ENCODE measurements at regions not wholly inside any gene's neighbourhood (a gene's known extent, or its start where the extent isn't known, plus 50 kb on each side); places are given as distances from the start of the nearest gene placed in this dataset.

DNA sequence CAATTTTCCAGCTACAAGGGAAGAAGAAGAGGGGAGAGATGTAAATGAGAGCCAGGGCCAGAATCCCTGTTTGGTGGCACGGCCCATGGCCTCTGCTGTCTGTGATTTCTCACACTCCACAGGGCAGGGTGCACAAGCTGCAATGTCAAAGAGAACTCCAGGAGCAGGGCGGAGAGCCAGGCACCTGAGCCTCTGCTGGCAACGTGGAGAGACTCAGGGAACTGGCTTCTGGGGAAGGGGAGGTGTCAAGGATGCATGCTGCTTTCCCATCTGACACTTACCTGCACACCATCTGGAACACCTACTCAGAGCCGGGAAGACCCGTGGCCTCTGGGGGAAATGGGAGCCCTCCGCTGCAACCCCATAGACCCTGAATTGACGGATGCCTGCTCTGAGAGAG lies 507.5 kb upstream of the NR2F2 start:
- in situ Hi-C loops (cut with HindIII; ENCODE audit: low sequenced_read_pairs) = no loop called here

DNA sequence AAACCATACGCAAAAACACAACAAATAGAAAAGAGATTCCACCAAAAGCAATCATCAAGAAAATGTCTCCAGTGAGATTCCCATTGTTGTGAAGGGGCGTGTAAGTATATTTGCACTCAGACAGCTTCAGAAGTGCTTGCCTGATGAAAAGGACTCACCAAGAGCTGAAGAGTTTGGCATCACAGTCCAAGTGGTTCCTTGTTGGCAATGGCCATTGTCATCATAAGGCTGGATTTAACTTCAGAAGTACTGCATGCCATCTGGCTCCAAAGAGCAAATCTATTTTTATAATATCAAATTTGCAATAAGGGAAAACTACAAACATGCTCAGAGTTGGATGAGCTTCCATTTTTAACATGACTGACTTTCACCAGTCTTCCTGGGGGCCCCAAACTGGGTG lies 505.3 kb upstream of the NR2F2 start:
- in situ Hi-C loops (cut with HindIII; ENCODE audit: low sequenced_read_pairs) = no loop called here

DNA sequence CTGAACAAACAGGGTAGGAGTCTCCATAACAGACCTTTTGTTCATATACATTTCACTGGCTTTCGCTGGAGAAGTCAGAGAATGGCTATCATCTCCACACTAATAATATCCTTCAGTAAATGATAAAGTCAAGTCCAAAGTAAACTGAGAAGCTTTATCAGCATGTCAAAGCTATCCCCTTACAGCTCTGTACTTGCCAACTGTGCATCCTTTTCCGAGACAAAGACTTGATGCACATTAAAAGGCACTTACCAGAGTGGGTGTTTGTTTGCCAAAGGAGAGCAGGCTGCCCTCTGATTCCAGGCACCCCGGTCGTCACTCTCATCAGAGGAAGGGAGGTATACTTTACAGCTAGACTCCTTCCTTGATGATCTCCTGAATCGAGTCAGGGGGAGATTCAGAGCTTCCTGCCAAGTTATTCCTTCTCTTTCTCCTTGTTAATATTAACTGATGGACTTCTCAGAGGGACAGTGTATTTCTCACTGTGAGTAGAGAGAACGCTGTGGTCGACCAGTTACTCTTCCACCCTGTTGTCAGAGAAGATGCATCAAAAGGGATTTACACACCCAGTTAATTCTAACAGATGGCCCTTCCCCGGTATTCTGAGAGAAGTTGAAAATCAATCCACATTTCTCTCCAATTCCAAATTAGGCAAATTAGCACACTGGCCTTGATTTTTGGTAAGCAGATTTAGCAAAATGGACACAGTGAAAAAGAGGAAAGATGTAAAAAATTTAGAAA lies 504.7 kb upstream of the NR2F2 start:
- in situ Hi-C loops (cut with HindIII; ENCODE audit: low sequenced_read_pairs) = no loop called here

DNA sequence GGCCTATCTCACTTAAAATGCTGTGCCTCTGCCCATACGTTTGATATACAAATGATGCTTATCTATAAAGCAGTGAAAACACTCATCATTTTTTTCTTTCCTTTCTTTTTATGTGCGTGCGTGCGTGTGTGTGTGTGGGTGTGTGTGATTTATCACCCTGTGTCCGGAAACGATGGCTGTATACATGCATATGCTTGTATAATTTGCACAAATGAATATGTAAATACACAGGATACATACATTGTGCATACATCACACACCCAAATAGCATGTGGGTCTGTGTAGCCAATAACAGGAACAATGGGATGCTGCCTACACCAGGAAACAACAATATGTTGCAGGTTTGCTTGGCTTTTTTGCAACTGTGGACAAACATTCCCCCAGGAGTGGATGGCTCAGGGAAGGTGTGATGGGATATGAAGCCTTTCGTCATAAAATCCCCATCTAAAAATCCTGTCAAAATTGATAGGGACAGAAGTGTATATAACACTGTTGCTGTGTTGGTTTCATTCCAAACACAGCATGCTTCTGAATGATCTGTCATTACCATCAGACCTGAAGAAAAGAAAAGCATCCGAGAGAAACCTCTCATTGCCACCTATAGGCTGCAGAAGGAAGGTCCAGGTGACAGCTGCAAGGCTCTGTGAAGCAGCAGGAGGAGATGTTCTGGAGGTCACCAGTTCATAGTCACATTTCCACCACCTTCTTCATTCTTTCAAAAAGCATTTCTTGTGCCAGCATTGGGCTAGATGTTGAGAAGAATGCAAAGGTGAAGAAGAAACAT lies 503.9 kb upstream of the NR2F2 start:
- in situ Hi-C loops (cut with HindIII; ENCODE audit: low sequenced_read_pairs) = no loop called here

DNA sequence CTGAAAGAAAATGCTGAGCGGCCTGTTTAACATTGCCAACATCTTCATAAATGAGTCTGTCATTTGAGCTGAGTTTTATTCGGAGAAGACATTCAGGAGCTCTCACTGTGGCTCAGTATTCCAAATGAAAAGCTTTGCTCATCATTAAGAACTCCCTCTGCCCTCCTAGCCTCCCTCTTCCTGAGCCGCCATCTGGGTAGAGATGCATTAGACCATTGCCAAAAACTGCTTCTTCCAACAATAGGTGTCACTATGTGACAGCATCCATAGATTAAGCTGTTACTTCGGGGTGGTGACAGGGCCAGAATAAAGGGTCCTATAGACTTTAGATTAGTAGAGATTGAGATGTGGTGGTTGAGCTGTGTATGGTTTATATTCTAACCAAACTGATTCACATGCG lies 501.4 kb upstream of the NR2F2 start:
- in situ Hi-C loops (cut with HindIII; ENCODE audit: low sequenced_read_pairs) = no loop called here

DNA sequence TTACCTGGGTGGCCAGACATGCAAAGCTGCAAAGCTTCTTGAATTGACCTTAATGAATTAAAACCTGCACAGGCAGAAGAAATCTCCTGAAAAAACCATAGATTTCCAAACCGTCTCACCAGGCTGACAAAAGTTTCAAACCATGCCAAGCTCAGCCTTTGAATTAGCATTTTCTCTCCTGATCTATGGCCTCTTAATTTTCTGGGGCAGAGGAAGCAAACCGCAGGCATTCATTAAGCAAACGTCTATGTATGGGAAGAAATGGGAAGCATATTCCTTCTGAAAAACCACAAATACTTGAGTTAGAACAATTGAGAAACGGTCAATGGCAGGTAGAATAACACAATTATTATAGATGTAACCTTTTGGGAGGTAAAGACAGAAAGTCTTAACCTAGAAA lies 500.2 kb upstream of the NR2F2 start:
- in situ Hi-C loops (cut with HindIII; ENCODE audit: low sequenced_read_pairs) = no loop called here

DNA sequence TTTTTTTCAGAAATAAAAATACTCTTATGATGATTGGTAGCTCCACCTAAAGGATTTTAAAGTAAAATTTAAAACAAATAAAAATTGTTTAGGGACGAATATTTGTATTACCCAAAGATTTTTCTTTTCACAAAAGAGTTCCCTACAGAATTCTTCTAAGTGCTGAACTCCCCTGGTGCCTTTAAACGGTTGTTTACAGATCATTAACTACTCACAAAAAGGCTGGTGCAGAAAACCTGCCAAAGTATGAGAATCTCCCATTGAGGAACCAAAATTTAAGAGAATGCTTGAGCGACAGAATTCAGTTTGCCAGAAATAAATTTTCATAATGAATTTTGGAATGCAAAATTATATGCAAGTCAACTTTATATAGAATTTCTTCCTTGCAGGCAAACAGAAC lies 497.8 kb upstream of the NR2F2 start:
- in situ Hi-C loops (cut with HindIII; ENCODE audit: low sequenced_read_pairs) = no loop called here

DNA sequence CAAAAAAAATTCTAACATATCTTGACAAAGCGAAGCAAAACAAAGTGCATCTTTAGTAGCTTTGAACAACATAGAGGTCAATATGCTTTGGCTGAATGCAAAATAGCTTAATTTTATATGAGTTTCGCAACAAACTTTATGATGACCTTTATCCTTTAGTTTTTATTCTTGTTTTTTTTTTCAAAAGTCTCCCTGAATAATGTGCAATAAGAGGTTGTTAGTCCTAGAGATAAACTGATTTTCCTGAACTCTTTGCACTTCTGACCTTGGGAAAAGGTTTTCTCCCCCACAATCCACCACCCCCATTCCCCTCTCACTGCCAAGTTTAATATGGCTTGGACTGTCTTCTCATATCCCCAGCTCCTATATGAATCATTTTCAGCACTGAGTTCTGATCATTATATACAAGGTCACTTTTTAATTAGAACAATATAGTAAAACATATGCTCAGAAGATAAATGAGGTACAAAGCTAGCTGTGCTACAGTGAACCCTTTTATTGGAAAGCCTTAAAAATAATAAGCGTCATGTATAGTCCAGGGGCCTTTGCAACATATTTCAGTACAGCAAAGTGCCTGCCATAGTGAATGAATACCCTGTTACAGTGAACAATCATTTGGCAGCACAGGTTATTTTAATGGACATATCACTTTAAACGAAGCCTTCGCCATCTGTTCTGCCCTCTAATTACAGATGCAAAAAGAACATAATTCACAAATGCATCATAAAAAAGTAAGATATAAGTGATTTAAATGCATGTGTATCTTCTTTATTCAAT lies 496.3 kb upstream of the NR2F2 start:
- in situ Hi-C loops (cut with HindIII; ENCODE audit: low sequenced_read_pairs) = no loop called here

DNA sequence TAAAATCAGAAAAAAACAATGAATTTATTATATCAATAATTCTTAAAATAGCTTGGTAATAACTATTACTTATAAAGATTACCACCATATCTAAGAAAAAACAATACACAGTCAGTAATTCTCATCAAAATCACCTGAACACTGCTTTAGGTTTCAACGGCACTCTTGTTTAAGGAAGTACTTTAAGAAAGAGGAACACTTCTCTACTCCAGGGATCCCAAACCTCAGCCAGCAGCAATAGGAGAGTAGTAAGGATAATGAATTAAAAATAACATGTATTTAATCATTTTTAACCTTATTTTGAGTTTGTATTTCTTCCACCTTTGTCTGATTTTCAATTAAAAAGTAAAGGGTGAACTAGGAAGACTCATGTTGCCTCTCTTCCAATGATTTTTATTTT lies 494.0 kb upstream of the NR2F2 start:
- in situ Hi-C loops (cut with HindIII; ENCODE audit: low sequenced_read_pairs) = no loop called here

DNA sequence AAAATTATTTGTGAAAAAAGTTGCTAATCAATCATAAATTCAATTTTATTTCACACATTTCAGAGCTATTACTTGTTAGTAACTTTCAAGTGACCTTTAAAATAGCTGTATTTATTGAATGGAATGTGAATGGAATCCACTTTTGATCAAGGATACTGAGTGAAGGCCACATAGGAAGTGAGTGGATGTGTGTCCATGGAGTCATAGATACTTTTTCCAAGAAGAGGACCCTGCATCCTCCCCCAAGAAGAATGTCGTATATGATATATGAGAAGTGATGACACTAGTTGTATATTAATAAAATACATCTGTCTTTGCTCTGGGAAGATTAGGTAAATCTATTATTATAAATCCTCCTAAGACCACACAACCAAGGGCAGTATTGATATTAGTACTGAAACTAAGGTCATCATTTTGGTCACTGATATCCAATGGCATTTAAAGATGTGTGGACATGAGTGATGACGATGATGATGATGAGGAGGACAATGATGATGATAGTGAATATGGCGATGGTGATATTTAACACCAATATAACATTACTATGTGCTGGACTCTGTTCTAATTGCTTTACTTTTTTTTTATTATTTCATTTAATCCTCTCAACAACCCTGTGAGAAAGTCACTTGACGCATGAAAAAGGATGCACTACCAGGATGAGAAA lies 493.0 kb upstream of the NR2F2 start:
- in situ Hi-C loops (cut with HindIII; ENCODE audit: low sequenced_read_pairs) = no loop called here

DNA sequence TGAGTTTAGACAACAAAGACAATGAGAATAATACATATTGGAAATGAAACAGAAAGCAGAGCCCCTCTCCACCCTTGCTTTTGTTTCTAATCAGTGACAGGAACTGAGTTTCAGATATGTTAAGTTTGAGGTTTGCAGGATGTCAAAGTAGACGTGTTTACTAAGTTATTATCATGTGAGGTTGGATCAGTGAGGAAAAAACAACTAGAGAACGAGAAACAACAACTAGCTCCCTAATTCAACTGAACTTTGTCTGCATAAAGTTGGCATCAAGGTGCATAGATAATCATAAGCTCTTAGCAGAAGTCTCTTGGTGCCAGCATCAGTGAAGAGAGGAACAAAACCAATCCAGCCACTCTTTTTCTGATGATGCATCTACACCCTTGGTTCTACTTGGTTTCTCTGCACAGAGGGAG lies 491.1 kb upstream of the NR2F2 start:
- in situ Hi-C loops (cut with HindIII; ENCODE audit: low sequenced_read_pairs) = no loop called here

DNA sequence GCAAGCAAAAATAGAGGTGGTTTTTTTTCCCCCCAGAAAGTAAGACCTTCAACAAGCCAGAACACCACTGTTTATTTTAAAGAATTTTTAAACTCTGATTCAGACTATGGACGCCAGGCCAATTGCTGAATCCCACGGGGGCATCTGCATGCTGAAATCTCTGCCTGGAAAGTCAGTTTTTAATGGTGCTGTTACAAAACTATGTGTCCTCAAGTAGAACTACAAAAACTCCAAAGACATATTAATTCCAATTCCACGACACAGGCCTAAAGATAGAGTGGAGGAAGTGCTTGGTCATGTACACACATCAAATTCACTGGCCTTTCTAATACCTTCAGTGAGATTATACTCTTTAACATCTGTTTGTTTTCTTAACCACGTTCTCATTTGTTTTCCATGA lies 490.5 kb upstream of the NR2F2 start:
- in situ Hi-C loops (cut with HindIII; ENCODE audit: low sequenced_read_pairs) = no loop called here

DNA sequence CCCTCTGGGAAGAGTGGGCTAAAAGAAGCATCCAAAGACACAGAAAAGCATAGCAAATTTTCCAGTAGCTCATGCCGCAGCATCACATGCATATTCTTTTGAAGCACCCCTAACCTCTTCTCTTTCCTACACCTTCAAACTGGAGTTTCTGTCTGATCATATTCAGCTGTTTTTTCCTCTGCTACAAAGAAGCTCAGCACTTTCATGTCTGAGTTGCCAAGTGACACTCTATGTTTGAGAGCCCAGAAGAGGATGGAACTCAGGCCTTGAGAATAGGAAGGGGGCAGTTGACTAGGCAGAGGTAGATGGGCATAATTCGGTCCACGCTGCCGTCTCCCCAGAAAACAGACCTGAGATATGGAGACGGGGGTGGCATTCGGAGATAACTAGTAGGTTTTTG lies 489.6 kb upstream of the NR2F2 start:
- in situ Hi-C loops (cut with HindIII; ENCODE audit: low sequenced_read_pairs) = no loop called here

DNA sequence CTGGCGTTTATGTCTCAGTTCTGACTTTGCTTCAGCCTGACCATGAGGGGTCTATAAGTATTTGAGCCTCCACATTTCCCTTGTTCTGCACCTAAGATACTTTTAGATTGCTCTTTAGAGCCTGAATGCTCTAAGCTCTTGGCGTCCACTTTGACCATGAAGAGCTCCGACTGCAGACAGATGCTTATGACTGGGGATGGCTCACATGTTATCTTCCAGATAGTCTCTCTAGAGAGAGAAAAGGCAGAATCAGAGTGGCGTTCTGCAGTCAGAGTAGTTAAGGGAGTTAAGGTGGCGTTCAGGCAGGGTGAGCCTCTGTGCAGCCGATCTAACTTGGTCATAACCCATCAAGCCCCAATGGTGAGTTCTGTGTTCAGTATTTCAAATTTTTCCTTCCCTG lies 487.9 kb upstream of the NR2F2 start:
- in situ Hi-C loops (cut with HindIII; ENCODE audit: low sequenced_read_pairs) = no loop called here

DNA sequence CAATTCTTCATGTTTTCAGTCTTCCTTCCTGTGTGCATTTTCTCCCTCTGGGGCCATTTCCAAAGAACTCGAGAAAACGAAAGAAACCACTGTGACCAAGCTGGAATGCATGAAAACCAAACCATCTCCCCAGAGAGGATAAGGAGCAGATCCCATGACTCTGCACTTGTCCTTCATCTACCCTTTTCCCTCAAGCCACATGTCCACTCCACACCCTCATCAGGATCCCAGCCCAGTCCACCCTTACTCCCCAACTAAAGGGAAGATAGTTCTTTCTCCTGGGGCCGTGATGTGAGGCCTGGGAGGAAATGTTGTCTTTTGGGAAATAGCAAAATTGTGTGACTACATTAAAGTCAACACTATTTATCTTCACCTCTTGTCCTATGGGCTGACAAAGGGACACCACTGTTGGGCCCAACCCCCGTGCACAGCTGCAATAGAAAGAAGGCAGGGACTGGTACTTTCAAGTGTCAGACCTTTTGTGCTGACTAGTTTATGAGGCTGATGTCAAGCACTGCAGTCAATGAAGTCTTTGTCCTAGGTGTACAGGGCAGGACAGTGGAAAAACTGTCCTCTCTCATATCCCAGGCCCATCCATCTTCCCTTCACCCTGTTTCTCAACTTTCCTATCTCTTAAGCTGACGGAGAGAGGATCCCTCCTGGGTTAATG lies 487.1 kb upstream of the NR2F2 start:
- in situ Hi-C loops (cut with HindIII; ENCODE audit: low sequenced_read_pairs) = no loop called here

DNA sequence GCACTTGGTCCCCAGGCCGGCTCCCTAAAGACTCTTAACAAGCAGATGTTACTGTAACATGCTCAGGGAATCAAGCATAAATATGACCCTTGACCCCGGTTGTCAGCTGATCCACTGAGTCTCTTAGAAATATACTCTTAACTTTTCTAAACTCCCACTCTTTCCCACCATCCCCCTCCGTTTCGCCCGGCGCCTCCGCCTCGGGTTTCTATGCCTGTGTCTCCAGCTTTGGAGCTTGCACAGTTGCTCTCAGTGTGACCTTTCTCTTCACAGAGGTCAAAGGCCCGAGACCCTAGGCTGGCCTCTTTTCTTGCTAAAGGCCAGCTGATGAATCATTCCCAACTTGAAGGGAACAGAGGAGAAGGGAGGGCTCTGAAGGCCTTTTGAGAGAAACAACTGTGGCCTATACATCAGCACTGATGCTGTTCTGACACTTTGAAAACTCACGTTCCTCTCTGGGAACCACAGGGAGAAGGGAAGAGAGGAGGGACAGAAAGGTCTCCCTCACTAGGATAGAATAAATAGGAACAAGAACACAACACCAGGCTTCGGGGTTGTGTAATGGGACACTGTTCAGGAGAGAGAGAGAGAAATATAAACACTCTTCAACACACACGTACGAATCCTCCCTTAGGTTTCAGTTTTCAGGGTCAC lies 484.5 kb upstream of the NR2F2 start:
- in situ Hi-C loops (cut with HindIII; ENCODE audit: low sequenced_read_pairs) = no loop called here

DNA sequence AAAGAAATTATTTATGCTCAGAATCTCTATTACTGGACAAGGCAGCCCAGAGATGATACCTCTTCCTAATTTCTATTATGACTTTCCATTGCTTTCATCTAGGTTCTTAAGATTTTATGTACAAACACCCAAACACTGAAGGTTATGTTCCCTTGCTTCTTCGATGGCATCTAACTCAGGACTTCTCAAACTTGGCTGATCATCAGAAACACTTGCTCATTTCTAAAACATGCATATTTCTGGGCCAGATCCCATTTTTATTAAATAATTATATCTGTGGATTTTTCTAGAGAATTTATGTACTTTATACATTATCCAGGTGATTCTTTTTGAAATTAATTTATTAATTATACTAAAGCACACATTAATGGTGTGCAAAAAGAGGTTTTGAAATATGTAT lies 482.4 kb upstream of the NR2F2 start:
- in situ Hi-C loops (cut with HindIII; ENCODE audit: low sequenced_read_pairs) = no loop called here

DNA sequence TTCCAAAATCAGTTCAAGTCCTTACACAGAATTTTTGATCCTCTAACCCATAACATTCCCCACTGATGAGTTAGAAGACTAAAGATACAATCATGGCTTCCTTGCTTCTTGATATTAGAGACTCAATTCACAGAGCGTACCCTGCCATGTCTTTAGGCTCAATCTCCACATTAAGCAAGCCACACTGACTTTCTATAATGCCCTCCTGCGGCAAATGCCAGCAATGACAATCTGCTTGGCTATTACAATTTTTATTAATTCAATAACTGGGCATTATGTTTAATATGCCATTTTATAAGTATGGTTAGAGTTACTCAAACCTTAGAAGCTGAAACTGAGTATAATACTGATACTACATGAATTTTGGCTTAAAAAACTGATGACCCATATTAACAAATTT lies 479.7 kb upstream of the NR2F2 start:
- in situ Hi-C loops (cut with HindIII; ENCODE audit: low sequenced_read_pairs) = no loop called here

DNA sequence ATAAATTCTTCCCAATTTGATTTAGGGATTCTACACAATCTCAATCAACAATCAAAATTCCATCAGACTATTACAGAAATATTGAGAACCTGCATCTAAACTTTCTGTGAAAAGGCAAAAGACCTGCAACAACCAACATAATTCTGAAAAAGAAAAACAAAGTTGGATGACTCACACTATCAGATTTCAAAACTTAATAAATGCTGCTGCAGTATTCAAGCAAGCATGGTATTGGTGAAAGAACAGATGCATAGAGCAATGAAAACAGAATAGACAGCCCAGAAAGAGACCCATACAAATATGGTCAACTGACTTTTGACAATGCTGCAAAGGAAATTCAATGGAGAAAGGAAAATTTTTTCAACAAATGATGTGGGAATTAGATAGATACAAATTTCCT lies 477.1 kb upstream of the NR2F2 start:
- in situ Hi-C loops (cut with HindIII; ENCODE audit: low sequenced_read_pairs) = no loop called here

DNA sequence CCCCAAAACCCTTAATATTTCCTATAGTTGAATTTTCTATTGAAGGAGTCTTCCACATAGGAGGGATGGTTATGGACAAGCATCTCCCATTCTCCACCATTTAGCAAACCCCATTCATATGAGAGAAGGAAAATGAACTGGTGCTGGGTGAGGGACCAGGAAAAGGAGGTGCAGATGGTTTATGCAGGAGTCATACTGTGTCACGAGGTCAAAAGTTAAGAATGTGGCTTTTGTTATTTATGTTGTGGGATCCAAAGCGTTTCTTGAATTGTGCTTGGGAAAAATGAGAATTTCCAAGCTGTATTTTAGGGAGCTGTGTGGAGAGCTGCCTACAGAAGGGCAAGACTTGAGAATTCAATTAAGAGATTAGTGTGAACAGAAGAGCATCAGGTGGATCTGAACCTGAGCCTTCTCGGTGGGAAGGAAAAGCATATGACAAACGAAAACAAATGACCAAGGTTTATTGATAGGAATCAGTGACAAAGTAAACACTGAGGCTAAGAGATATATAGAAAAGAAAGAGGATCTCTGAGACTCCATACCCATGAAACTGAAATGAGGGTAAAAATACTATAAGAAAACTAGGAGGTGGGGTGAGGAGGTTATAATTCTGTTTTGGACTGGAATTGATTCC lies 473.3 kb upstream of the NR2F2 start:
- in situ Hi-C loops (cut with HindIII; ENCODE audit: low sequenced_read_pairs) = no loop called here
